ENCODE measurements at regions not wholly inside any gene's neighbourhood (a gene's known extent, or its start where the extent isn't known, plus 50 kb on each side); places are given as distances from the start of the nearest gene placed in this dataset.

DNA sequence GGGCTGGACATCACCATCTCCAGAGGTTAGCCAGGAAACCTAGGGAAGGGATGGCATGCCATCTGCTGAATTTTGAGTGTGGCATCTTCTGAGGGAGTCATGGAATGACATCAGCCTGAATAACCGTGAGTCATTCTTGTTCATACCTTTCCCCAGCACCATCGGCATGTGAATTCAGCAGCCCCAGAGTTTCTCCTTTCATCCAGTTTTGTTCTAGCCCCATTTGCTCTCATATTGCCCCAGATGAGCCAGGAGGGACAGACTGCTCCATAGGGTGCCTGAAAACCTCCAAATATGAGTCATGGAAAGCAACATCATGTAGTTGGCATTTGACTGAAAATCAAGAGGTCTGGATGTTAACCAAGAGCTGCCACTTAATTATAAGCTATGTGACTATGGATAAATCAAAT, 219.2 kb upstream of the SGK1 start:
- Mint-ChIP-seq H3K4me1 (ENCODE audit: low read depth) (peaks cover 31% of the 10 kb centered on the region), H3K4me3 (no peak overlapping the region), H3K27ac (no peak overlapping the region), H3K36me3 (ENCODE audit: low read depth) (no peaks in the 10 kb centered on the region), H3K9me3 (no peaks in the 10 kb centered on the region), H3K27me3 (peaks cover 2% of the 10 kb centered on the region)
- ATAC-seq: no peak
- POLR2A ChIA-PET: no interaction called here
- intact Hi-C loops (cut with micrococcal nuclease): no loop called here
- CTCF ChIA-PET: no interaction called here
- DNase-seq: no peak
- TF ChIP-seq, protein P1, sequence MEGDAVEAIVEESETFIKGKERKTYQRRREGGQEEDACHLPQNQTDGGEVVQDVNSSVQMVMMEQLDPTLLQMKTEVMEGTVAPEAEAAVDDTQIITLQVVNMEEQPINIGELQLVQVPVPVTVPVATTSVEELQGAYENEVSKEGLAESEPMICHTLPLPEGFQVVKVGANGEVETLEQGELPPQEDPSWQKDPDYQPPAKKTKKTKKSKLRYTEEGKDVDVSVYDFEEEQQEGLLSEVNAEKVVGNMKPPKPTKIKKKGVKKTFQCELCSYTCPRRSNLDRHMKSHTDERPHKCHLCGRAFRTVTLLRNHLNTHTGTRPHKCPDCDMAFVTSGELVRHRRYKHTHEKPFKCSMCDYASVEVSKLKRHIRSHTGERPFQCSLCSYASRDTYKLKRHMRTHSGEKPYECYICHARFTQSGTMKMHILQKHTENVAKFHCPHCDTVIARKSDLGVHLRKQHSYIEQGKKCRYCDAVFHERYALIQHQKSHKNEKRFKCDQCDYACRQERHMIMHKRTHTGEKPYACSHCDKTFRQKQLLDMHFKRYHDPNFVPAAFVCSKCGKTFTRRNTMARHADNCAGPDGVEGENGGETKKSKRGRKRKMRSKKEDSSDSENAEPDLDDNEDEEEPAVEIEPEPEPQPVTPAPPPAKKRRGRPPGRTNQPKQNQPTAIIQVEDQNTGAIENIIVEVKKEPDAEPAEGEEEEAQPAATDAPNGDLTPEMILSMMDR (IDR thresholded peaks at IDR 0.05): no peak

DNA sequence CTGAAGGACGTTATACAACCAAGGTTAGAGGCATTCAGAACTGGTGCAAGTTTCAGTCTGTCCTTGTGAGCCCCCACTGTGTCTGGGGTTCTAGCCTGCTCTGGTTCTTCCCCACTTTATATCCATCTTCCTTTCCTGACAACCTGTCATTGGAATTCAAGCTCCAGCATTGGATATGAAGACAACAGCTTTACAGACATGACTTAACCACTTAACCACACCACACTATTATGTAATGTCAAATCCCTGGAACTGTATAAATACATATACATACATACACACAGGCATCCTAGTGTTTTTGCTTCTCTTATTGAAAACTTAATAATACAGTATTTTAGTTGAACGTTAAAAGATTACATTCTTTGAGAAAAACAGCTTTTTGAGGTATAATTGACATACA, 217.9 kb upstream of the SGK1 start:
- CTCF ChIA-PET: no interaction called here
- H3K27me3 Mint-ChIP-seq: peaks cover 2% of the 10 kb centered on the region
- no peak overlapping the region for H3K27ac Mint-ChIP-seq
- TF ChIP-seq, protein P1 (IDR thresholded peaks at IDR 0.05): no peak
- peaks cover 31% of the 10 kb centered on the region for H3K4me1 Mint-ChIP-seq (ENCODE audit: low read depth)
- no peaks in the 10 kb centered on the region for H3K36me3 Mint-ChIP-seq (ENCODE audit: low read depth)
- POLR2A ChIA-PET: no interaction called here
- no peaks in the 10 kb centered on the region for H3K9me3 Mint-ChIP-seq
- no peak overlapping the region for H3K4me3 Mint-ChIP-seq
- intact Hi-C loops (cut with micrococcal nuclease): no loop called here
- DNase-seq: no peak
- ATAC-seq: no peak

- H3K4me1 Mint-ChIP-seq (ENCODE audit: low read depth): peaks cover 26% of the 10 kb centered on the region
- no peaks in the 10 kb centered on the region for H3K36me3 Mint-ChIP-seq (ENCODE audit: low read depth)
- no peak overlapping the region for H3K27ac Mint-ChIP-seq
- no peak overlapping the region for H3K4me3 Mint-ChIP-seq
- no peaks in the 10 kb centered on the region for H3K9me3 Mint-ChIP-seq
- ATAC-seq (peak; percentile 68), DNase-seq (peak; percentile 16)
- TF ChIP-seq, protein P1 (IDR thresholded peaks at IDR 0.05): no peak
- peaks cover under 1% of the 10 kb centered on the region for H3K27me3 Mint-ChIP-seq
- ChIA-PET POLR2A (no interaction called here), CTCF (interaction anchor here (1.0 kb wide), 1 partner anchor 106 kb away, joined by 3 read pairs; no protein-coding TSS in a partner anchor)
- intact Hi-C loops (cut with micrococcal nuclease): no loop called here
These were observed 216.8 kb upstream of the SGK1 start for GRCh38 chr6:134534708-134535149.

GRCh38 chr6:134533991-134534390, 216.1 kb upstream of the SGK1 start:
- ChIA-PET POLR2A (no interaction called here), CTCF (interaction anchor here (1.0 kb wide), 1 partner anchor 107 kb away, joined by 3 read pairs; no protein-coding TSS in a partner anchor)

More at GRCh38 chr6:134533991-134534390, 216.1 kb upstream of the SGK1 start:
- Mint-ChIP-seq H3K36me3 (ENCODE audit: low read depth) (no peaks in the 10 kb centered on the region), H3K9me3 (no peaks in the 10 kb centered on the region), H3K27ac (no peak overlapping the region), H3K4me1 (ENCODE audit: low read depth) (peaks cover 30% of the 10 kb centered on the region), H3K27me3 (no peaks in the 10 kb centered on the region), H3K4me3 (no peak overlapping the region)
- TF ChIP-seq, protein P1 (IDR thresholded peaks at IDR 0.05): no peak
- ATAC-seq (no peak), DNase-seq (no peak)
- intact Hi-C loops (cut with micrococcal nuclease): no loop called here
